ENCODE measurements at regions not wholly inside any gene's neighbourhood (a gene's known extent, or its start where the extent isn't known, plus 50 kb on each side); places are given as distances from the start of the nearest gene placed in this dataset.

DNA sequence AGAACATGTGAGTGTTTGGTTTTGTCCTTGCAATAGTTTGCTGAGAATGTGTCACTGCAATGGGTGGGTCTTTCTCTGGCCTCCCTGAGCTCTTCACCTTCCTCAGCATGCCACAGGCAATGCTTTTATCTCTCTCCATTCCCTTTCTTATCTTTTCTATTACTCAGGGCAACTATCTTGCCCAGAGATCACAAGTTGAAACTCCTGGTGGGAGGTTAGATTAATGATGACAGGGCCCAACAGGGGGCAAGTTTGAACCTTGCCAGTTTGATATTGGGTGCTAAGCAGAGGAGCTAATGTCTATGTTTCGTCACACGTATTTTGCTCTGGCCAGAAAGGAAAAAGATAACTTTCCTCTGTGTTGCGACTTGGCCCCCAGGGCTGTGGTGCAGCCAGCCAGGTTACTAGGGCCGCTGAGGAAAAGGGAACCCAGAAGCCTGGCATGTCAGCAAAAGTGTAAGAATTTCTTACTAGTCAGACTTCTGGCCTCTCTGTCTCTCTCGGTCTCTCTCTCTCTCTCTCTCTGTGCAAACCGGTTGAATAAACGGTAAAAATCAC, 299.3 kb upstream of the POU5F2 start:
- Mint-ChIP-seq H3K4me1 (peaks cover 14 to 15% of the 10 kb centered on the region in 2 donors), H3K27ac (no peak overlapping the region), H3K9me3 (no peaks in the 10 kb centered on the region), H3K4me3 (no peak overlapping the region), H3K27me3 (ENCODE audit: low read depth in 2 of 2) (no peaks in the 10 kb centered on the region), H3K36me3 (no peaks in the 10 kb centered on the region)
- TF ChIP-seq, protein P1, sequence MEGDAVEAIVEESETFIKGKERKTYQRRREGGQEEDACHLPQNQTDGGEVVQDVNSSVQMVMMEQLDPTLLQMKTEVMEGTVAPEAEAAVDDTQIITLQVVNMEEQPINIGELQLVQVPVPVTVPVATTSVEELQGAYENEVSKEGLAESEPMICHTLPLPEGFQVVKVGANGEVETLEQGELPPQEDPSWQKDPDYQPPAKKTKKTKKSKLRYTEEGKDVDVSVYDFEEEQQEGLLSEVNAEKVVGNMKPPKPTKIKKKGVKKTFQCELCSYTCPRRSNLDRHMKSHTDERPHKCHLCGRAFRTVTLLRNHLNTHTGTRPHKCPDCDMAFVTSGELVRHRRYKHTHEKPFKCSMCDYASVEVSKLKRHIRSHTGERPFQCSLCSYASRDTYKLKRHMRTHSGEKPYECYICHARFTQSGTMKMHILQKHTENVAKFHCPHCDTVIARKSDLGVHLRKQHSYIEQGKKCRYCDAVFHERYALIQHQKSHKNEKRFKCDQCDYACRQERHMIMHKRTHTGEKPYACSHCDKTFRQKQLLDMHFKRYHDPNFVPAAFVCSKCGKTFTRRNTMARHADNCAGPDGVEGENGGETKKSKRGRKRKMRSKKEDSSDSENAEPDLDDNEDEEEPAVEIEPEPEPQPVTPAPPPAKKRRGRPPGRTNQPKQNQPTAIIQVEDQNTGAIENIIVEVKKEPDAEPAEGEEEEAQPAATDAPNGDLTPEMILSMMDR (IDR thresholded peaks at IDR 0.05): no peak
- no peak for ATAC-seq
- no peaks in the 10 kb centered on the region for H3K9me3 ChIP-seq (ENCODE audit: control insufficient read depth, insufficient read depth, low read length)
- intact Hi-C loops (cut with micrococcal nuclease): no loop called here
- WGBS (ENCODE audit: insufficient coverage): 97% methylated on average over 6 of the region's 7 CpGs
- no peaks in the 10 kb centered on the region for H3K27me3 ChIP-seq (ENCODE audit: control insufficient read depth, insufficient read depth, low read length)
- H3K36me3 ChIP-seq (ENCODE audit: control insufficient read depth, insufficient read depth, low read length): peaks cover 7% of the 10 kb centered on the region
- no peak for DNase-seq
- no peak overlapping the region for H3K27ac ChIP-seq (ENCODE audit: low read length)
- H3K4me1 ChIP-seq (ENCODE audit: control insufficient read depth, insufficient read depth, low read length): no peaks in the 10 kb centered on the region
- H3K4me3 ChIP-seq (ENCODE audit: low read length): no peak overlapping the region

- no peak for ATAC-seq
- H3K9me3 Mint-ChIP-seq: no peaks in the 10 kb centered on the region
- H3K27me3 Mint-ChIP-seq (ENCODE audit: low read depth in 2 of 2): no peaks in the 10 kb centered on the region
- peaks cover 7% of the 10 kb centered on the region for H3K36me3 ChIP-seq (ENCODE audit: control insufficient read depth, insufficient read depth, low read length)
- no peaks in the 10 kb centered on the region for H3K4me1 ChIP-seq (ENCODE audit: control insufficient read depth, insufficient read depth, low read length)
- H3K4me3 ChIP-seq (ENCODE audit: low read length): no peak overlapping the region
- intact Hi-C loops (cut with micrococcal nuclease): no loop called here
- no peaks in the 10 kb centered on the region for H3K9me3 ChIP-seq (ENCODE audit: control insufficient read depth, insufficient read depth, low read length)
- no peak overlapping the region for H3K4me3 Mint-ChIP-seq
- no peak for DNase-seq
- TF ChIP-seq, protein P1 (IDR thresholded peaks at IDR 0.05): no peak
- H3K36me3 Mint-ChIP-seq: no peaks in the 10 kb centered on the region
- no peak overlapping the region for H3K27ac ChIP-seq (ENCODE audit: low read length)
- no peak overlapping the region for H3K27ac Mint-ChIP-seq
- H3K27me3 ChIP-seq (ENCODE audit: control insufficient read depth, insufficient read depth, low read length): no peaks in the 10 kb centered on the region
- H3K4me1 Mint-ChIP-seq: peaks cover 14 to 15% of the 10 kb centered on the region in 2 donors
These were observed 297.7 kb upstream of the POU5F2 start for GRCh38 chr5:94039101-94039500.

DNA sequence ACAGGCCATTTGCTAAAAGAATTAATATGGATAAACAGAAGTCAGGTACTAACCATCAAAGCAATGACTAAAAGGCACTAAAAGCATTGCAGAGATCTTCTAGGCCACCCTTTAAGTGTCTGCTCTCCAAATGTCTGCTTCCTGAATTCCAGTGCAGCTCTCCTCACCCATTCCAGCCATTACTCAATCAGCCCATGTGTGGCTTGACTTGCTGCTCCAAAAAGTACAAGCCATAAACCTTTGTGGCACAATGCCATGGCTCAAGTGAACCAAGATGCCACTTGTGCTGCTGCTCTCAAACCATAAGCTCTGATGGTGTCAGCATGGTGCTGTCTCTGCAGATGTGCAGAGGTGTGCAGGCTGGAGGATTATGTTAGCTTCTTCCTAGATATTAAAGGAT, 290.2 kb upstream of the POU5F2 start:
- Histone ChIP-seq H3K27ac (ENCODE audit: low read length) (no peak overlapping the region), H3K4me3 (ENCODE audit: low read length) (no peak overlapping the region)
- H3K36me3 Mint-ChIP-seq: no peaks in the 10 kb centered on the region

DNA sequence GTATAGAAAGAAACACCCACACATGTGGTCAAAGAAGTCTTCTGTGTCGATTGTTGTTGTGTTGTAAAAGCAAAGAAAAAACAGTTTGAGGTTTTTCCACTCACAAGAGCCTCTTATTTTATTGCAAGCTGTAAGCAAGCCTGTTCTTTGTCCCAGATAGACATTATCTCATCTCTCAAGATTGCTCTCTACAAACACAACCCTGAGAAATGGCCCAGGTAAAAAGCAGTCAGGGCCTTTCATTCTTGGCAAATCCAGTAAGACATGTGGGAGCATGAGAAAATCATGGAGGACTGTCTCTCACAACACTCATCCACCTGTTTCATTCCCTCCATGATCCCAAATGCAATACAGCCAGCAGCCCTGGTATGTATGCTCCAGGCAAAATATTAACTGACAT, 286.6 kb upstream of the POU5F2 start:
- intact Hi-C loops (cut with micrococcal nuclease): no loop called here
- TF ChIP-seq, protein P1 (IDR thresholded peaks at IDR 0.05): no peak
- H3K4me1 ChIP-seq (ENCODE audit: control insufficient read depth, insufficient read depth, low read length): no peaks in the 10 kb centered on the region
- peaks cover 28 to 36% of the 10 kb centered on the region in 2 donors for H3K4me1 Mint-ChIP-seq
- no CpG with 5 or more reads among the region's 1 CpG for WGBS (ENCODE audit: insufficient coverage)
- H3K27ac Mint-ChIP-seq: no peak overlapping the region
- no peaks in the 10 kb centered on the region for H3K27me3 Mint-ChIP-seq (ENCODE audit: low read depth in 2 of 2)
- H3K36me3 ChIP-seq (ENCODE audit: control insufficient read depth, insufficient read depth, low read length): peaks cover 2% of the 10 kb centered on the region
- H3K36me3 Mint-ChIP-seq: no peaks in the 10 kb centered on the region
- no peaks in the 10 kb centered on the region for H3K9me3 ChIP-seq (ENCODE audit: control insufficient read depth, insufficient read depth, low read length)
- H3K27me3 ChIP-seq (ENCODE audit: control insufficient read depth, insufficient read depth, low read length): no peaks in the 10 kb centered on the region
- ATAC-seq: no peak
- H3K4me3 ChIP-seq (ENCODE audit: low read length): no peak overlapping the region
- no peaks in the 10 kb centered on the region for H3K9me3 Mint-ChIP-seq
- H3K4me3 Mint-ChIP-seq: no peak overlapping the region
- no peak overlapping the region for H3K27ac ChIP-seq (ENCODE audit: low read length)
- no peak for DNase-seq

More for the DNA sequence above, 290.2 kb upstream of the POU5F2 start:
- DNase-seq (no peak), ATAC-seq (no peak)
- no peaks in the 10 kb centered on the region for H3K27me3 Mint-ChIP-seq (ENCODE audit: low read depth in 2 of 2)
- Histone ChIP-seq H3K9me3 (ENCODE audit: control insufficient read depth, insufficient read depth, low read length) (no peaks in the 10 kb centered on the region), H3K4me1 (ENCODE audit: control insufficient read depth, insufficient read depth, low read length) (no peaks in the 10 kb centered on the region), H3K36me3 (ENCODE audit: control insufficient read depth, insufficient read depth, low read length) (peaks cover 2% of the 10 kb centered on the region), H3K27me3 (ENCODE audit: control insufficient read depth, insufficient read depth, low read length) (no peaks in the 10 kb centered on the region)
- H3K9me3 Mint-ChIP-seq: no peaks in the 10 kb centered on the region
- intact Hi-C loops (cut with micrococcal nuclease): no loop called here
- no peak overlapping the region for H3K27ac Mint-ChIP-seq
- H3K4me3 Mint-ChIP-seq: no peak overlapping the region
- H3K4me1 Mint-ChIP-seq: peaks cover 10 to 15% of the 10 kb centered on the region in 2 donors
- TF ChIP-seq, protein P1 (IDR thresholded peaks at IDR 0.05): no peak
